Keratinocyte (primary cell): ENCODE measurements at regions not wholly inside any gene's neighbourhood (a gene's known extent, or its start where the extent isn't known, plus 50 kb on each side); places are given as distances from the start of the nearest gene placed in this dataset.

Experiments
- CTCF ChIP-seq, 3 experiments: IDR thresholded peaks in 1 of 3; conservative IDR thresholded peaks in 1 of 3; optimal IDR thresholded peaks in 1 of 3; 2 replicates in 2 of 3; 3 replicates in 1 of 3; pipeline versions ENCODE3 to v1.5.1; 2011; ENCODE audit warnings: low read length in 3 of 3, mild to moderate bottlenecking in 3 of 3, moderate library complexity in 2 of 3, control low read depth in 1 of 3, inconsistent platforms in 1 of 3; ENCODE audit not compliant: insufficient read depth in 2 of 3; ENCODE audit errors: extremely low read depth in 1 of 3
- EZH2 ChIP-seq: IDR thresholded peaks from one replicate; pipeline ENCODE4 v1.6.1; 2012; ENCODE audit warnings: inconsistent platforms, mild to moderate bottlenecking, low read length, moderate library complexity

- TF ChIP-seq CTCF (optimal IDR thresholded peaks at IDR 0.05 in 1 of 3, IDR thresholded peaks at IDR 0.05 in 1 of 3, conservative IDR thresholded peaks at IDR 0.05 in 1 of 3; ENCODE audit: extremely low read depth in 1 of 3, insufficient read depth in 2 of 3, low read length in 3 of 3) (no peak), EZH2 (no peak)
Measured at GRCh38 chr3:191008074-191008473, 145.6 kb upstream of the GMNC start.
